Spleen (tissue), 11 donors: ENCODE measurements at regions not wholly inside any gene's neighbourhood (a gene's known extent, or its start where the extent isn't known, plus 50 kb on each side); places are given as distances from the start of the nearest gene placed in this dataset.

Experiments used
- DNase-seq: peaks from one replicate; pipeline ENCODE4 v3.0.0-alpha.2; 2020
- H3K27ac ChIP-seq, 8 donors: fragments of 200-600 bp; sonication (generic) in 7 of 8; 1 replicate in 4 of 8; 2 replicates in 4 of 8; pipeline versions ENCODE4 v1.5.0 to v1.8.0; 2016 to 2021; ENCODE audit warnings: inconsistent platforms in 4 of 8, mild to moderate bottlenecking in 4 of 8, moderate library complexity in 1 of 8
- H3K27me3 ChIP-seq, 7 donors: fragments of 200-600 bp; sonication (generic) in 6 of 7; replicated peaks in 1 of 7; 1 replicate in 4 of 7; 2 replicates in 3 of 7; pipeline versions ENCODE4 v1.5.0 to v1.8.0; 2016 to 2021; ENCODE audit warnings: inconsistent platforms in 3 of 7, mild to moderate bottlenecking in 1 of 7
- H3K36me3 ChIP-seq, 6 donors: fragments of 200-600 bp; sonication (generic) in 5 of 6; 1 replicate in 4 of 6; 2 replicates in 2 of 6; pipeline versions ENCODE4 v1.5.0 to v1.8.0; 2016 to 2021; ENCODE audit warnings: inconsistent platforms in 2 of 6
- H3K4me1 ChIP-seq, 6 donors: fragments of 200-600 bp; sonication (generic) in 5 of 6; 1 replicate in 3 of 6; 2 replicates in 3 of 6; pipeline versions ENCODE4 v1.5.0 to v1.8.0; 2016 to 2021; ENCODE audit warnings: inconsistent platforms in 3 of 6
- H3K4me3 ChIP-seq, 8 donors: fragments of 200-600 bp; sonication (generic) in 7 of 8; 1 replicate in 4 of 8; 2 replicates in 4 of 8; pipeline versions ENCODE4 v1.5.0 to v1.8.0; 2016 to 2021; ENCODE audit warnings: inconsistent platforms in 4 of 8, mild to moderate bottlenecking in 4 of 8, moderate library complexity in 2 of 8
- H3K9me3 ChIP-seq, 8 donors: fragments of 200-600 bp; sonication (generic) in 7 of 8; 1 replicate in 4 of 8; 2 replicates in 4 of 8; pipeline versions ENCODE4 v1.5.0 to v1.8.0; 2016 to 2021; ENCODE audit warnings: inconsistent platforms in 4 of 8
- POLR2A ChIP-seq, 3 donors: fragments of 450-650 bp; IDR thresholded peaks; one replicate each; pipeline ENCODE4 v1.5.1; 2017; ENCODE audit warnings: antibody characterized with exemption in 3 of 3, mild to moderate bottlenecking in 1 of 3
- POLR2AphosphoS5 ChIP-seq, 3 donors: sonication (generic); formaldehyde crosslinking; IDR thresholded peaks; one replicate each; pipeline ENCODE4 v1.5.1; 2017; ENCODE audit warnings: antibody characterized with exemption in 3 of 3
- WGBS, 5 donors: extraction: QIAGEN DNeasy Blood & Tissue Kit in 3 of 5; methylation state at CpG; one replicate each; pipeline versions ENCODE4 v1.1.5 to v1.1.7; 2013 to 2018; 5-methylcytosine and 5-hydroxymethylcytosine counted together
- intact Hi-C: fragments of 100-400 bp; cut with DNase I; formaldehyde crosslinking; loops from one replicate; pipeline ENCODE4 v1.15.0; 2023; ENCODE audit warnings: low total_unique reads
- TF ChIP-seq, protein P1 (sequence below), 11 experiments: fragments of 200-600 bp in 7 of 11; fragments of 450-650 bp in 4 of 11; sonication (generic) in 4 of 11; IDR thresholded peaks in 8 of 11; conservative IDR thresholded peaks in 3 of 11; 1 replicate in 7 of 11; 2 replicates in 4 of 11; pipeline versions ENCODE4 v1.4.0 to v1.8.0; 2016 to 2021; ENCODE audit warnings: antibody characterized with exemption in 11 of 11, inconsistent platforms in 4 of 11, mild to moderate bottlenecking in 1 of 11
- donor health status: healthy with polysubstance abuse.
- donor health status: DM: no; HTN: no; CAD: no; lungs with moderate emphysema.
- donor health status: DM: no; HTN: no; CAD: no.
- donor health status: Bipolar disorder and iron deficiency.
- donor health status: healthy.
- donor health status: DM: no; HTN: no; CAD: no.
- donor health status: DM: yes; HTN: yes; CAD: no.

DNA sequence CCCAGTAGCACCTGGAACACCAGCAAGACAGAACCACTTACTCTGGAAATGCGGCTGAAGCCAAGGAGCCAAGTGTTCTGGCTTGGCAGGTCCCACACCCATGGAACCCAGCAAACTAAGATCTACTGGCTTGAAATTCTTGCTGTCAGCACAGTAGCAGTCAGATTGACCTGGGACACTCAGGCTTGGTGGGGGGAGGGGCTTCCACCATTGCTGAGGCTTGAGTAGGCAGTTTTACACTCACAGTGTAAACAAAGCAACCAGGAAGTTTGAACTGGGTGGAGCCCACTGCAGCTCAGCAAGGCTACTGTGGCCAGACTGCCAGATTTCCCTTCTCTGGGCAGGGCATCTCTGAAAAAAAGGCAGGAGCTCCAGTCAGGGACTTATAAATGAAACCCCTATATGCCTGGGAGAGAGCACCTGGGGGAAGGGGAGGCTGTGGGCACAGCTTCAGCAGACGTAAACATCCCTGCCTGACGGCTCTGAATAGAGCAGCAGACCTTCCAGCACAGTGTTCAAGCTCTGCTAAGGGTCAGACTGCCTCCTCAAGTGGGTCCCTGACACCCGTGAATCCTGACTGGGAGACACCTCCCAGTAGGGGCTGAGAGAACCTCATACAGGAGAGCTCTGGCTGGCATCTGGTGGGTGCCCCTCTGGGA is 121.2 kb downstream of the MTERF1 start:
- Histone ChIP-seq H3K9me3 (peaks cover 0 to 69% (median 50%) of the 10 kb centered on the region in 8 donors), H3K36me3 (no peaks in the 10 kb centered on the region), H3K27ac (no peak overlapping the region), H3K27me3 (no peaks in the 10 kb centered on the region), H3K4me3 (no peak overlapping the region), H3K4me1 (no peaks in the 10 kb centered on the region)
- DNase-seq = no peak
- WGBS, 5 donors = 56 to 93% (median 62%) methylated on average over 1 to 4 of the region's 4 CpGs
- intact Hi-C loops = no loop called here
- TF ChIP-seq, protein P1, sequence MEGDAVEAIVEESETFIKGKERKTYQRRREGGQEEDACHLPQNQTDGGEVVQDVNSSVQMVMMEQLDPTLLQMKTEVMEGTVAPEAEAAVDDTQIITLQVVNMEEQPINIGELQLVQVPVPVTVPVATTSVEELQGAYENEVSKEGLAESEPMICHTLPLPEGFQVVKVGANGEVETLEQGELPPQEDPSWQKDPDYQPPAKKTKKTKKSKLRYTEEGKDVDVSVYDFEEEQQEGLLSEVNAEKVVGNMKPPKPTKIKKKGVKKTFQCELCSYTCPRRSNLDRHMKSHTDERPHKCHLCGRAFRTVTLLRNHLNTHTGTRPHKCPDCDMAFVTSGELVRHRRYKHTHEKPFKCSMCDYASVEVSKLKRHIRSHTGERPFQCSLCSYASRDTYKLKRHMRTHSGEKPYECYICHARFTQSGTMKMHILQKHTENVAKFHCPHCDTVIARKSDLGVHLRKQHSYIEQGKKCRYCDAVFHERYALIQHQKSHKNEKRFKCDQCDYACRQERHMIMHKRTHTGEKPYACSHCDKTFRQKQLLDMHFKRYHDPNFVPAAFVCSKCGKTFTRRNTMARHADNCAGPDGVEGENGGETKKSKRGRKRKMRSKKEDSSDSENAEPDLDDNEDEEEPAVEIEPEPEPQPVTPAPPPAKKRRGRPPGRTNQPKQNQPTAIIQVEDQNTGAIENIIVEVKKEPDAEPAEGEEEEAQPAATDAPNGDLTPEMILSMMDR (IDR thresholded peaks at IDR 0.05 in 8 of 11, conservative IDR thresholded peaks at IDR 0.05 in 3 of 11) = no peak
- TF ChIP-seq POLR2A (IDR thresholded peaks at IDR 0.05) (no peak), POLR2AphosphoS5 (IDR thresholded peaks at IDR 0.05) (no peak)

- no peak for DNase-seq
- Histone ChIP-seq H3K9me3 (peaks cover 0 to 31% (median 27%) of the 10 kb centered on the region in 8 donors), H3K4me3 (no peak overlapping the region), H3K4me1 (no peaks in the 10 kb centered on the region), H3K36me3 (no peaks in the 10 kb centered on the region), H3K27me3 (no peaks in the 10 kb centered on the region), H3K27ac (no peak overlapping the region)
- intact Hi-C loops = no loop called here
- TF ChIP-seq POLR2AphosphoS5 (IDR thresholded peaks at IDR 0.05) (no peak), POLR2A (IDR thresholded peaks at IDR 0.05) (no peak)
- TF ChIP-seq, protein P1 (IDR thresholded peaks at IDR 0.05 in 8 of 11, conservative IDR thresholded peaks at IDR 0.05 in 3 of 11) = no peak
- 82 to 87% (median 84%) methylated on average over 10 of the region's 10 CpGs for WGBS, 5 donors
Observed at GRCh38 chr7:91767820-91768219, 112.7 kb downstream of the MTERF1 start.

DNA sequence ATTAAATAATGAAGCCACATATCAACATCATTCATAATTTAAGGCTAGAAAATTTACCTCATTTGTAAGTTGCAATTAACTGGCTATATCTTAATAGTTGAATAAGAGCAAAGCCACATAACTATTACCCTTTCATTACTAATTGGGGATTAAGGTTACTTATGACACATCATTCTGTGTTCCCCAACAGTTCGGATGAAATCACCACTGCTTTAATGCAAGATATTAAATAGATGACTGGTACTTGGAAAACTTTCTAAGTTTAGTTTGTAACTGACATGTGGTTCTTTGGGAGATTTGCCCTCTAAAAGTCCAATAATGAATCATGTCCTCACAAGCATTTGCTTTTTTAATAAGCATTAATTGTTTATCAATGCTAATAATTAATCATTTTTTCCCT is 109.1 kb downstream of the MTERF1 start:
- intact Hi-C loops = no loop called here
- H3K27ac ChIP-seq = no peak overlapping the region
- H3K4me3 ChIP-seq = no peak overlapping the region
- H3K4me1 ChIP-seq = no peaks in the 10 kb centered on the region
- WGBS, 5 donors = 75 to 87% (median 83%) methylated on average over 1 of the region's 1 CpG
- H3K9me3 ChIP-seq = no peaks in the 10 kb centered on the region
- no peak for DNase-seq
- H3K36me3 ChIP-seq = no peaks in the 10 kb centered on the region
- TF ChIP-seq POLR2AphosphoS5 (IDR thresholded peaks at IDR 0.05) (no peak), POLR2A (IDR thresholded peaks at IDR 0.05) (no peak)
- TF ChIP-seq, protein P1 (IDR thresholded peaks at IDR 0.05 in 8 of 11, conservative IDR thresholded peaks at IDR 0.05 in 3 of 11) = no peak
- H3K27me3 ChIP-seq = no peaks in the 10 kb centered on the region

- no peak for DNase-seq
- TF ChIP-seq POLR2AphosphoS5 (IDR thresholded peaks at IDR 0.05) = no peak
- TF ChIP-seq, protein P1 (IDR thresholded peaks at IDR 0.05 in 8 of 11, conservative IDR thresholded peaks at IDR 0.05 in 3 of 11) = no peak
- no peak for TF ChIP-seq POLR2A (IDR thresholded peaks at IDR 0.05)
- intact Hi-C loops = no loop called here
- WGBS, 5 donors = 75 to 88% (median 81%) methylated on average over 4 of the region's 4 CpGs
- H3K27ac ChIP-seq = no peak overlapping the region
- no peaks in the 10 kb centered on the region for H3K27me3 ChIP-seq
- H3K9me3 ChIP-seq = no peaks in the 10 kb centered on the region
- H3K36me3 ChIP-seq = no peaks in the 10 kb centered on the region
- no peaks in the 10 kb centered on the region for H3K4me1 ChIP-seq
- no peak overlapping the region for H3K4me3 ChIP-seq
Observed at GRCh38 chr7:91771921-91772815, 108.3 kb downstream of the MTERF1 start.
